ENCODE measurements at regions not wholly inside any gene's neighbourhood (a gene's known extent, or its start where the extent isn't known, plus 50 kb on each side); places are given as distances from the start of the nearest gene placed in this dataset.

- TF ChIP-seq CTCF (IDR thresholded peaks at IDR 0.05) = no peak
- no peak for TF ChIP-seq EP300 (IDR thresholded peaks at IDR 0.05)
- no peak for TF ChIP-seq JUNB (IDR thresholded peaks at IDR 0.05)
- TF ChIP-seq CHD4 (IDR thresholded peaks at IDR 0.05; ENCODE audit: borderline replicate concordance) = no peak
- no peak for TF ChIP-seq RFX5 (IDR thresholded peaks at IDR 0.05)
- no peak for TF ChIP-seq MAZ (IDR thresholded peaks at IDR 0.05; ENCODE audit: borderline replicate concordance, low read depth, low read length)
- no peak for TF ChIP-seq CEBPB (IDR thresholded peaks at IDR 0.05)
- TF ChIP-seq CBX2 (IDR thresholded peaks at IDR 0.05; ENCODE audit: borderline replicate concordance, low read depth) = no peak
- no peak for TF ChIP-seq FOXS1 (CRISPR knock-in tag; IDR thresholded peaks at IDR 0.05)
- no peak for TF ChIP-seq POLR2A (IDR thresholded peaks at IDR 0.05; ENCODE audit: low read length)
- no peak for TF ChIP-seq MAFK (IDR thresholded peaks at IDR 0.05; ENCODE audit: partially characterized antibody)
- TF ChIP-seq CHD2 (IDR thresholded peaks at IDR 0.05; ENCODE audit: low read length, partially characterized antibody) = no peak
Observed at GRCh38 chrX:13258052-13258444, 61.8 kb downstream of the ATXN3L start.
